Activated gamma-delta T cell treated with Interleukin-2 at 50 U/mL for 16 hours (primary cell): ENCODE measurements at regions not wholly inside any gene's neighbourhood (a gene's known extent, or its start where the extent isn't known, plus 50 kb on each side); places are given as distances from the start of the nearest gene placed in this dataset.

Source experiments
- DNase-seq: peaks from one replicate; pipeline ENCODE4 v3.0.0-alpha.2; 2020

DNA sequence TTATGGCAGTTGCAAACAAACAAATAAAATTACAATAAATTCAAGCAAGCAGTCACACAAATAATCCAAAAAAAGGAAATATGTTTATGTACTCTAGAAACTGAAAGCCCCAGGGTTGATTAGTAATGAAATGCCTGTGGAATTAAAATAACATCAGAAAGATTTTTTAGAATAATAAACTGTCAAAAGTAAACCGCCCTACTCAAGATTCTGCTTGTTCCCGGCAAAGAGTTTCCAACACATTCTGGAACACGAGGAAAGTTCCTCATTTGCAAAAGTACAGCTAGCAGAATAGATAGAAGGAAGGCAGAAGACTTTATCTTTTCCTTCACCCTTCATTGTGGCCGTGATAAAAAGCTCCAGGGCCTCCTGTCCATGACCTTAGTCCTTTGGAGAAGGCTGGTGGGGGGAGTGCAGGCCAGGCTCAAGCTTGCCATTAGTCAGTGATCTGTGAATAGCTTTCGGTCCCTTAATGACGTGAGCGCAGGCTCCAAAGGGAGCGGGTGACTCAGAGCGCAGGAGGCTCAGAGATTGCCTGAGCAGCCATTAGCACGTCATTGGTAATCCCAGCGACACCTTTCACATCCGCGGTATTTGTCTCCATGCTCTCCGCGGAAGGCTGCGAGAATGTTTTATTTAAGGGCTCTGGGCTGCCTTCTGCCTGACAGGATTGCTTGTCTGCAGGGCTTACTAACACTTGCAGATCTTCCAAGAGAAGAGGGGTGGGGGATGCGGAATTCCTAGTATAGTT is 458.3 kb downstream of the METTL15 start:
- DNase-seq, result no peak

DNA sequence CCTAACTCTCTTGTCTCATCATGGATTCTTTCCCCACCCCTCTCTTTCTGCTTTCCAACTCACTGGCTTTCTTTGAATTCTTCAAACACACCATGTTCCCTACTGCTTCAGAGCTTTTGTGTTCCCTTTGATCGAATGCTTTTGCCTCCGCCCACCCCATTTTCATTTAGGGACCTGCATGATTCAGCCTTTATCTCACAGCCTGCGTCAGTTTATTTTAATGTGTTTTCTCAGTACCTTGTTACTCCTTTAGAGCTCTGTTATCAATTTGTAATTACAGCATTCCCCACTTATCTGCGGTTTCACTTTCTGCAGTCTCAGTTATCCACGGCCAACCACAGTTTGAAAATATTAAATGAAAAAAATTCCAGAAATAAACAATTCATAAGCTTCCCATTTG is 451.3 kb downstream of the METTL15 start:
- no peak for DNase-seq

DNA sequence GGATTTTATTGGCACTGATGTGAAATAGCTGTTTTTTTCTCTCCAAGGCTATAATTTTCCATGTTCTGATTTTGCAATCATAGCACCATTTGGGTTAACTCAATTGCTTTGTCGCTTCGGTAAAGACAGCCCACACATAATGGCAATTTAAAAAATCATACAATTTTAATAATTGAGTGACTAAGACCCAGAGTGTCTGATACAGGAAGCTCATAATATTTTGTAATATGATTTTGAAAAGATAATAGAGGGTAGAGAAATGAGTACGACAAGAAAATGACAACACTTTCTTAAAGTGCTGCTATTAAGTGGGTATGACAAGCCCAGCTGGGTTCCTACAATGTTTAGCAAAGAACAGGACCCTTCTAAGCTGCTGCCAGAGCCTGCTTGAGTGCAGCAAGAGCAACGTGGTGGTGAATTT is 439.1 kb downstream of the METTL15 start:
- no peak for DNase-seq

DNA sequence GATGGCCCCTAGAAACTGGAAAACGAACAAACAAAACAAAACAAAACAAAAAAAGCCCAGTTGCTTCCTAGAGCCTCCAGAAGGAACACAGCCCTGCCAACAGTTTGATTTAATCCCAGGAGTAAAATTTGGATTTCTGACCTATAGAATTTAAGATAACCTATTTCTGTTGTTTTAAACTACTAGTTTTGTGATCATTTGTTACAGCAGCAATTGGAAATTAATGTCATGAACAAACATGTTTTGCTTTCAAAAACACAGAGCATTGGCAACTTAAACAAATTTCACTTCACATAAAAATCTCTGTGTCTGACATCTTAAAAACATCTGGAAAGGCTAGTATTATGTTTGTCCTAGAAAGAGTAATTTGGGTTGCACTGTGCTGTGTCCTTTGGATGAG is 437.3 kb downstream of the METTL15 start:
- DNase-seq, result no peak

DNA sequence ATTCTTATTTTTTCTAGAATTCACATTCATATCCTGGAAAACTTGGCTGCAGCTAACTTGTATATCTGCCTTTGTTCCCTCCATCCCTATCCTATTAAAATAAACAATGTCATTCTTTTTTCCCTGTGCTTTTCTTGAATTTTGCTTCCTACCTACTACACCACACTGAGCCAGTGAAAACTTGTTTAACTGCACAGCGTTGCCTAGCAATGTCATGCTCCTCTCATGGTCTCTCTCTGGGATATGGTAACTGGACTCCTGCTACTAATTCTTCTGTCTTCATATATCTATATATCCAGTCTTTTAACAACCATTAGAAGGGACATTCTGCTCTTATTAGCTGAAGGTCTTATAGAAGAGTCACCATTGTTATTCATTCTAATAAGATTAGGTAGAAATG is 434.4 kb downstream of the METTL15 start:
- DNase-seq, result no peak

DNA sequence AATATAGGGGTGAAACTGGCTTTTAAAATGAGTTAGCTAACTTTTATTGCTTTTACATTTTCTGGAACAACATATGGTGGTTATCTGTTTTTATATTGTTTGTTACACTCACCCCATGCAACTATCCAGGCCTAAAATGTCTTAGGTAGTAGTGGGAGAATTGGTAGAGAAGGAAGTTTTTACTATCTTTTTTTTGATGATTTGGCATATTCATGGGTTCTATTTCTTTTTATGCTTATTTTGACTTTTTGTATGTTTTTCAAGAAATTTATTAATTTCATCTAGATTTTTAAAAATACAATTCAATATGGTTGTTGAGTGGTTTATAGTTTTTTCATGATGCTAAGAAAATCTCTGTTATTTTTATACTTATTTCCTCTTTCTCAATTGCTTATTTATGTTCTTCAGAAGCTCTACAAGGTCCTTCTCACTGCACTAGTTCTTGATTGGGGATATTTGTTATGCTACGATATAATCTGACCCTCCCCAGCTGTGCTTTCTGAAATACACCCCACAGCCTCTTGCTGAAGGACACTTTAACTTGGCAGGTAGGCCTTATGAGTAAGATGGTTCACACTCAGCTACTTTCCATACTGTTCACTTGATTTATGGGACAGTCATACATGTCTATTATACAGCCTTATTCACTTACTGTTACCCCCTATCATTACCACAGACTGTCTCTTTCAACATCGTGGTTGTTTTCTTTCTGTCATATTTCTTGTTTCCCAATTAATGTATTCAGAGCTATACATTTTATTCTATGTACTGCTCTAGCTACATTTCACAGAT is 431.2 kb downstream of the METTL15 start:
- DNase-seq, result no peak

DNA sequence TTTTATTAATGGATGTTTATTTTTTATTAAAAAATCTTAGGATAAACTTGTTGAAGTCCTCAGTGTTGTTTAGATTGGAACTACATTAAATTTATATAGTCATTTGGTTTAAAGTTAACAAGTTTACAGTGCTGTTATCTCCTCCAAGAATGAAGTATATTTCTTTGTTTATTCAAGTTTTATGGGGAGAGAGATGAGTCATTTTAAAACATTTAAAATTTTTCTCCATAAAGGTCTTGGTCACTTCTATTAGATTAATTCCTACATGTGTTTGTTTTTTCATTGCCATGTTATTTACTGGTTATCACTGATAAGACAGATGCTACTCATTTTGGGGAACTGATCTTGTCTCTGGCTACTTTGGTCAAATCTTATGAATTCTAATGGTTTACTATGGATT is 429.6 kb downstream of the METTL15 start:
- no peak for DNase-seq

DNA sequence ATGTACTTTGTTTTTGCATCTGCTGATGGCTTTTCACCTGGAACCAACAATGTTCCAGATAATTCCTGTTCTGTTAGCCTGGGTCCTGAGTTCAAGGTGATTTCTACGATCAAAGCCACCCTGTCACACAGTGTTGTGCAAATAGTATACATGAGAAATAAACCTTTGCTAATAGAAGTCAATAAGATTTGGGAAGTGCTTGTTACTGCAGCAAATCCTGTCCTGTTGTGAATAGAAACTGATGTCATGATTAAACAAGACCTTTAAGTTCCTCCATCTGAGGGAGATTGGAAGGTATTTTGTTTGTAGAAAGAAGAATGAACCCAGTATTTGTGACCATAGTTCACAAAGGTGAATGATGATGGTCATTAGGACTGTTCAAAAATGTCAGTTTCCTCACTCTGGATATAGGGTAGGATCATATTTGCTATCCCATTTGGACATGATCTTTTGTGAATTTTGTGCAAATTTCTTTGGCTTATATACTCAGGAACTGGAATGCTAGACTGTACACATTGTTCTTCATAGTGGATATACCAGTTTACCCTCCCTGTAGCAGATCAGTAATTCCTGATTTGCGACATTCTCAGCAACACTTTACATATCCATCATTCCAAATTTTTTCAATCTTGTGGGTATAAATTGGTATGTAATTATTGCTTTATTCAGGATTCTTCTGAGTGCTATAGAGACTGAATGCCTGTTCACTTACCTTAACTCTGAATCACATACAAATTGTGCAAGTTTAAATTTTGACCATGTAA is 428.5 kb downstream of the METTL15 start:
- DNase-seq, result no peak

DNA sequence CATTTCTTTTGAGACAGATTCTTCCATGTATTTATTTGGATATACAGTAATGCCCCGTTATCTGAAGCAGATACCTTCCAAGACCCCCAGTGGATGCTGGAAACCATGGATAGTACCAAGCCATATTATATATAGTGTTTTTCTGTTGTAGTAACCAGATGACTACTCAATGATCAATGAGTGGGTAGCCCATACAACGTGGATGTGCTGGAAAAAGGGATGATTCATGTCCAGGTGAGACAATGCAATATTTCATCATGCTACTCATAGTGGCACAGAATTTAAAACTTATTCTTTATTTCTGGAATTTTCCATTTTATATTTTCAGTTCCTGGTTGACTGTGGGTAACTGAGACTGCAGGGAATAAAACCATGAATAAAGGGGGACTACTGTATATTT is 427.5 kb downstream of the METTL15 start:
- no peak for DNase-seq

DNA sequence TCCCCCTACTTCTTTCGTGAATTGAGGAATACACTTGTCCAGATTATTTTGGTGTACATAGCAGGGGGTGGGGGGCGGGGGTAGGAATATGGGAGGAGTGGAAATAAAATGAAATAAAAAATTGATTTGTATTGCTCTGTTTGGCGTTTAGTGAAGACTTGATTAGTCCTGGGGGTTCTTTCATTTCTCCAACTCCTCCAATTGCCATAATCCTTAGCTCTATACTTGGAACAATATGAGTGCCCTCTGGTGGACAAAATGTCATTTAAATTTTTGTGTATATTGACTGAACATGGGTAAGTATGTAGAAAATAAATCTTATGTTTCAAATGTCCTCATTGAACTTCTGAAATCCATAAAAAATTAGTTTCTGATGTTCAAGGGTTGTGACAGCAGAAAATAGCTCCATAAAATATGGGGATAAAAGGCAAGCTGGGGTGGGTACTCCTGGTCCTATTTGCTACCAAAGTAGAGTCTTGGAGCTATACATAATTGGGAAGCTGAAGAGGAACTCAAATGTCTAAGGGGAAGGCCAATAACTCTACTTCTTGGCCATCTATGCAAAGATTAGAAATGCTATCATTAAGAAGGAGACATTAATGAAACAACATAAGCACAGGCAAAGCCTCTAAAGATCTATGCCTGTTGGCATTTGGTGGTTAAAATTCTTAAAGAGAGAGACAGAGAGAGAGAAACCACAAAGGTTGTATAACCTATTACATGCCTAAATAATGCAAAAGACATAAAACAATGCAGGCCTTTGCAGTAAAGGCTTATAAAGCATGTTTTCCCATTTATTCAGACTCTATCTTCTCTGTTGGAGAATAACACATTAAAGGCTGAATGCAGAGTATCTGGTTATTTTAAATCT is 421.6 kb downstream of the METTL15 start:
- DNase-seq, result no peak

DNA sequence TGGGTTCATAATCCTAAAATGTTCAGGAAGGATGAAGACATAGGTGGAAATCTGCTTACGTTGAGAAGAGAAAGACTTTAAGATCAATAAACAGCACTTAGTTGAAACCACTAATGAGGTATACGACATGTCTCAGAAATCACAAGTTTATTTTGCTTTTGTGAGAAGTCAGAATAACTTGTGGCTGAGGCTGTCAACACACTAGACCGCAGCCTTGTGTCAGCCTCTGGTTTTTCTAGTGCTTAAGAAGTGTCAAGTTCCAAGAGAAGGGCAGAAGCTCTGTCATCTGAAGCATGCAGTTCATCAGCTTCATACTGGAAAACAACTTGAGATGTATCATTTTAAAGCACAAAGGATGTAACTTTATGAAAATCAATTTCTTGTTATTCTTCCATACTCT is 420.9 kb downstream of the METTL15 start:
- no peak for DNase-seq

DNA sequence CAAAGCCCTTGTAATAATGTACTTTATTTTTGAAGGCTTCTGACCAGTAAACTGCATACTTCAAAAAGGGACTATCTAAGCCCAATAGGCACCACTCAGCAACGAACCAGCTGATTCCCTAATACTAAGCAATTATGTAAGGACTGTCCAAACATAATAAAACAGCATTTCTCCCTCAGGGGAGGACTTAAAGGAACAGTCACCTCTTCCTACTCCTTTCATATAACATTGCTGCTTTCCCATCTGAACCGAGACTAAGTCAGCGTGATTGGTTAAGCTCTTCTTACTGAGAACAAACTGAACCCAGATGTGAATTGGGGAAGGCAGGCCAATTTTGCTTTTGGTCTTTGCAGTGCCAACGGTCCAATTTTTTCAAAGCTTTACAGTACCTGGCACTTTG is 420.0 kb downstream of the METTL15 start:
- DNase-seq, result no peak

DNA sequence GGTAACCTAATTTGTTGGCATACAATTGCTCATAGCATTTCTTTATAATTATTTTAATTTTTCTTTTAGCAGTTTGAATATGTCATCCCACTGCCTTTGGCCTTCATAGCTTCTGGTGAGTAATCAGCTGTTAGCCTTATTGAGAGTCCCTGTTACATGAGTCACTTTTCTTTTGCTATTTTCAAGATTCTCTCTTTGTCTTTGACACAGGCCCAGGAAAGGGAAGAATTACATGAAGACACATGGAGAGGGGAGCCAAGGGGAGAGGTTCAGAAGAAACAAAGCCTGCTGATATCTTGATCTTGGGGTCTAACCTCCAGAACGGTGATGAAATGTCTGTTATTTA is 418.2 kb downstream of the METTL15 start:
- no peak for DNase-seq

DNA sequence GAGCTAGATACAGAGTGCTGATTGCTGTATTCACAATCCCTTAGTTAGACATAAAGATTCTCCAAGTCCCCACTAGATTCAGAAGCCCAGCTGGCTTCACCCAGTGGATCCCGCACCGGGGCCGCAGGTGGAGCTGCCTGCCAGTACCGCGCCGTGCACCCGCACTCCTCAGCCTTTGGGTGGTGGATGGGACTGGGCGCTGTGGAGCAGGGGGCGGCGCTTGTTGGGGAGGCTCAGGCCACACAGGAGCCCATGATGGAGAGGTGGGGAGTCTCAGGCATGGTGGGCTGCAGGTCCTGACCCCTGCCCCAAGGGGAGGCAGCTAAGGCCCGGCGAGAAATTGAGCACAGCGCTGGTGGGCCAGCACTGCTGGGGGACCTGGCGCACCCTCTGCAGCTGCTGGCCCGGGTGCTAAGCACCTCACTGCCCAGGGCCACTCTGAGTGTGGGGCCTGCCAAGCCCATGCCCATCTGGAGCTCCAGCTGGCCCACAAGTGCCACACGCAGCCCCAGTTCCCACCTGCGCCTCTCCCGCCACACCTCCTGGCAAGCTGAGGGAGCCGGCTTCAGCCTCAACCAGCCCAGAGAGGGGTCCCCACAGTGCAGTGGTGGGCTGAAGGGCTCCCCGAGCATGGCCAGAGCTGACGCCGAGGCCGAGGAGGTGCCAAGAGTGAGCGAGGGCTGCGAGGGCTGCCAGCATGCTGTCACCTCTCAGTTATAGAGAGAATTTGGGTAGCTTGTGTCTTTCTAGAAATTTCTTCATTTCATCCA is 417.6 kb downstream of the METTL15 start:
- DNase-seq, result no peak

DNA sequence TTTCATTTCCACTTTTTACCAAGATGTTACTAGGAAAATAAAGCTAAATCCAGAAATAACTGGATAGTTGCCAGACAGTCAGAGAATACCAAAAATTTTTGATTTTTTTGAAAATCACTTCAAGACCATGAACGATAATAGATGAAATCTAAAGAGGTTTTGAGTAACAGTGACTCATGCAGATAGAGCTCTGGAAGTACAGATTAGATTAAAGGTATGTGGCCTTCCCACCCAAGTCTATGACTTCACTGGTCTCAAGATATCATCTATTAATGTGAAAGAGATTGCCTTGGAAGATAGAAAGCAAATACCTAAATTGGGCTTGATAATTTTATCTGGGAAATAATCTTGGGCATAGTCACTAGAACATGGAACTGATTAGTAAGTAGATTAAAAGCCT is 415.9 kb downstream of the METTL15 start:
- DNase-seq, result no peak

DNA sequence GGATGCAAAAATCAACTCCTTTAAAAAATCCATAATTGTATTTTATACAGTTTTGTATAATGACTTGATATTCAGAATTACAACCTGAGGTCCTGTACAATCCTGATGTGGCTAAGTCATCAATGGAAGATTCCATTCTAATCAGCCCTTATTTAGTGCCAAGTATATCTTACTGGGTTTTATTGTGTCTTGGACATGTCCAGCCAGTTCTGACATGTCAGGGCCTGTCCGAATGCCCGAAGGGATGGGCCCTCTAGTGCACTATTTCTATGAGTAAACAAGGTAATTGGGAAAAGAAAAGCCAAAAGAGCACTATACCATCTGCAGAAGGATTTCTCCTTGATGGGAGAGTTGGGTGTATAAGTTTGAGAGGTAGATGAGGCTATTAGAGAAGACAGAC is 412.9 kb downstream of the METTL15 start:
- no peak for DNase-seq

DNA sequence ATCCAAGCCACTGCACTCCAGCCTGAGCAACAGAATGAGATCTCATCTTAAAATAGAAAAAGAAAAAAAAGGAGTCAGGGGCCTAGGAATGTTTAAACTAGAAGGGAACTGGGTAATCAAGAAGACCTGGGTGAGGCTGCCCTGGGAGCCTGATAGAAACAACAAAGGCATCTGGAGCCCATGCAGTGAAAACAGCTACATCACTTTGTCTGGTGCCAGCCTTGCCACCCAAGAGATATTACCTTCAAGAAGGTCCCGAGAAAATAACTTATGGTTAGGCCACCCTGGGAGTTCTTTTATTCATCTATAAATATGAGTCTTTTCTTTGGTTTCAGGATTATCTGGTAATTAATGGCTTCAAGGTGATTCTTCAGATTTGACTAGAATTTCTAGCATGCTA is 412.1 kb downstream of the METTL15 start:
- no peak for DNase-seq

DNA sequence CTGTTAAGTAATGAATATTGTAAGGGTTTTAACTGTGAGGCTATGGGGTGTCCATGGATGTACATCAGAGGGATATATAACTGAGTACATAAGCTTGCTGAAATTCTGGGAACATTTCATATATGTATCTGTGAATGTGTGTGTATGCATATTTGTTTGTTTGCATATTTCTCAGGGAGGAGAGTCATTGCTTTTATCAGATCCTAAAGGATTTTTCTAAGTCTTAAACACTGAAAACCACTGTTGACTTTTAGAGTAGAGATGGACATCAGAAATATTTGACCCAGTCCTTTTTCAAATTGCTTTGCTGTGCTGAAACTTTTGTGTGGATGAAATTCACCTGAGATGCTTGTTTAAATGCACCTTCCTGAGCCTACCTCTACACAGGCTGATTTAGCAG is 410.6 kb downstream of the METTL15 start:
- no peak for DNase-seq

DNA sequence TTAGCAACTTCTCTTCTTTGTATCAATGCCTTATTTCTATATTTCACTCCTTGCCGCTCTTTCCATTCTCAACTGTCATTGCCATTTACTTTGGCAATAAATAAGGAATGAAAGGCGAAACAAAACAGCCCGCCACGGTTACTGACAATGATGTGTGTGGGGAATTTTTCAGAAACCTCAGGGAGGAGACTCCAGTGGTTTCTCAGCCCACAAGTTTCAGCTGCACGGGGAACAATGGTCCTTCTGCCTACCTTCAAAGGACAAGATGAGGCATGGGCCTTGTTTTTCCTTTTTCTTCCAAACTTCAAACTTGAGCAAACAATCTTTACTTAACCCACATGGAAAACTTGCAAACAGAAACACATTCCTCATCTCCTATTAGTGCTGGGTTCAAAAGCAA is 409.4 kb downstream of the METTL15 start:
- no peak for DNase-seq

DNA sequence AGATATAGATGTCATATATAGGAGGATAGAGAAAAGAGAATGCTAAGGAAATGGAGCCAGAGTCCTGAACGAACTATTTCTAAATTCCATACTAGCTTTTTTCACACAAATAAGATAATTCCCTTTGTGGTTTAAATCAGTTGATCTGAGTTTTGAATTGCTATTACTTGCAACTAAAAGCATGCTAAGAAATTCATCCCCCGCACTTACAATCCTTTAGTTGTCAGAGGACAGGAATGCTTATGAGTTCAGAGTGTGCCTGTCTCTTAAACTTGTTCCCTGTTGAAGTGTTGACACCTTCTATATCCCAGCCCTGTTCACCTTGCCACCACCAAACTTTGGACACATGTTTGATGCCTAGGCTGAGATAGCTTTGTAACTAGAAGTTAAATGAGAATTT is 406.2 kb downstream of the METTL15 start:
- DNase-seq, result no peak

DNA sequence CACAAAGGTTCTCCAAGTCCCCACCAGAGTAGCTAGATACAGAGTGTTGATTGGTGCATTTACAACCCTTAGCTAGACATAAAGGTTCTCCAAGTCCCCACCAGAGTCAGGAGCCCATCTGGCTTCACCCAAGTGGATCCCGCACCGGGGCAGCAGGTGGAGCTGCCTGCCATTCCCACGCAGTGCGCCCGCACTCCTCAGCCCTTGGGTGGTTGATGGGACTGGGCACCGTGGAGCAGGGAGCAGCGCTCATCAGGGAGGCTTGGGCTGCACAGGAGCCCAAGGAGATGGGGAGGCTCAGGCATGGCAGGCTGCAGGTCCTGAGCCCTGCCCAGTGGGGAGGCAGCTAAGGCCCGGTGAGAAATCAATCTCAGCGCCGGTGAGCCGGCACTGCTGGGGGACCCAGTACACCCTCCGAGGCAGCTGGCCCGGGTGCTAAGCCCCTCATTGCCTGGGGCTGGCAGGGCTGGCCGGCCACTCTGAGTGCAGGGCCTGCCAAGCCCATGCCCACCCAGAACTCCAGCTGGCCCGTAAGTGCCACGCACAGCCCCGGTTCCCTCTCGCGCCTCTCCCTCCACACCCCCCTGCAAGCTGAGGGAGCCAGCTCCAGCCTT is 404.1 kb downstream of the METTL15 start:
- DNase-seq, result no peak

DNA sequence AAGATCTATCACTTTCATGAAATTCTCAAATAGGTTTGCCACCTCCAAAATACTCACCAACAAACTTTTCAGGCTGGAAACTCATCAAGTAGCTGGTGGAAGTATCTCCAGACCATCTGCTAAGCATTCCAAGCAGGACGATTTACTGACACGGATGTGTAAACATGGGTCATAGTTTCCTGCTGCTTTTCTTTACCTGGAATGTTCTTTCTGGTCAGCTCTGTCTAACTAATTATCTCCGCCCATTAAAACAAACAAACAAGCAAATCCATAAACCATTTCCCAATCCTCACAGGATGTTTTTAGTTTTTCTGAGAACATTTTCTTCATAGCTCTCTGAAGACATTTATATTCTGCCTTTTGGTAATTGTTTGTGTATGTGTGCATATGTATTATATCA is 397.0 kb downstream of the METTL15 start:
- DNase-seq, result no peak
